HG02884 (cell line): ENCODE measurements at regions not wholly inside any gene's neighbourhood (a gene's known extent, or its start where the extent isn't known, plus 50 kb on each side); places are given as distances from the start of the nearest gene placed in this dataset.

ENCODE experiments used
- ATAC-seq: cut with Tn5 transposase; IDR thresholded peaks from one replicate; pipeline ENCODE4 v1.9.1; 2021; ENCODE audit warnings: mild to moderate bottlenecking, moderate library complexity; ENCODE audit not compliant: unreplicated experiment

GRCh38 chr5:72558046-72558336 is 50.8 kb upstream of the ZNF366 start:
- no peak for ATAC-seq

- peak; percentile 3 for ATAC-seq
These were observed 50.2 kb upstream of the ZNF366 start for GRCh38 chr5:72557167-72558045.
